GM23248 (cell line): ENCODE measurements at regions not wholly inside any gene's neighbourhood (a gene's known extent, or its start where the extent isn't known, plus 50 kb on each side); places are given as distances from the start of the nearest gene placed in this dataset.
"Not testable (repeated sequence)": the region's sequence is repeated elsewhere in the genome, so short reads cannot be mapped to it uniquely, and the experiment has no call there.

ENCODE experiments used
- DNase-seq: peaks from one replicate; pipeline ENCODE4 v3.0.0-alpha.2; 2015
- H2AFZ ChIP-seq: fragments of 200-600 bp; sonication (generic); 2 replicates; pipeline ENCODE4 v1.6.1; 2016; ENCODE audit warnings: antibody characterized with exemption
- H3F3A ChIP-seq: fragments of 200-600 bp; sonication (generic); 2 replicates; pipeline ENCODE4 v1.6.1; 2016; ENCODE audit warnings: mild to moderate bottlenecking, antibody characterized with exemption, mixed run types; ENCODE audit not compliant: insufficient read depth
- H3K27ac ChIP-seq: fragments of 200-600 bp; sonication (generic); 2 replicates; pipeline ENCODE4 v1.5.1; 2016; ENCODE audit warnings: mild to moderate bottlenecking
- H3K27me3 ChIP-seq: fragments of 200-600 bp; sonication (generic); replicated peaks from 2 replicates; pipeline ENCODE4 v1.6.1; 2016; ENCODE audit warnings: mild to moderate bottlenecking; ENCODE audit not compliant: insufficient read depth
- H3K36me3 ChIP-seq: fragments of 200-600 bp; sonication (generic); 2 replicates; pipeline ENCODE4 v1.6.1; 2016; ENCODE audit warnings: low read depth, mild to moderate bottlenecking
- H3K4me1 ChIP-seq: fragments of 200-600 bp; sonication (generic); 2 replicates; pipeline ENCODE4 v1.6.1; 2016; ENCODE audit warnings: mild to moderate bottlenecking; ENCODE audit not compliant: insufficient read depth
- H3K4me2 ChIP-seq: fragments of 200-600 bp; sonication (generic); one replicate; pipeline ENCODE4 v1.6.1; 2016; ENCODE audit warnings: mild to moderate bottlenecking; ENCODE audit not compliant: unreplicated experiment
- H3K4me3 ChIP-seq: fragments of 200-600 bp; sonication (generic); 2 replicates; pipeline ENCODE4 v1.5.1; 2016; ENCODE audit warnings: mild to moderate bottlenecking
- H3K79me2 ChIP-seq: fragments of 200-600 bp; sonication (generic); 2 replicates; pipeline ENCODE4 v1.6.1; 2016; ENCODE audit warnings: mild to moderate bottlenecking; ENCODE audit not compliant: insufficient read depth
- H3K9ac ChIP-seq: fragments of 200-600 bp; sonication (generic); 2 replicates; pipeline ENCODE4 v1.6.1; 2016; ENCODE audit warnings: mild to moderate bottlenecking
- H3K9me2 ChIP-seq: fragments of 200-600 bp; sonication (generic); 2 replicates; pipeline ENCODE4 v1.6.1; 2016; ENCODE audit warnings: mixed run types, mild to moderate bottlenecking, moderate library complexity; ENCODE audit not compliant: insufficient read depth
- H3K9me3 ChIP-seq: fragments of 200-600 bp; sonication (generic); one replicate; pipeline ENCODE4 v1.6.1; 2017; ENCODE audit warnings: low read depth
- H4K20me1 ChIP-seq: fragments of 200-600 bp; sonication (generic); 2 replicates; pipeline ENCODE4 v1.6.0; 2016; ENCODE audit not compliant: insufficient read depth
- EZH2 ChIP-seq: fragments of 200-600 bp; sonication (generic); IDR thresholded peaks from 2 replicates; pipeline ENCODE4 v1.6.1; 2018; ENCODE audit warnings: antibody characterized with exemption, mild to moderate bottlenecking; ENCODE audit not compliant: insufficient read depth, poor library complexity, severe bottlenecking
- EZH2phosphoT487 ChIP-seq: fragments of 200-600 bp; sonication (generic); IDR thresholded peaks from 2 replicates; pipeline ENCODE4 v1.6.1; 2018; ENCODE audit warnings: antibody characterized with exemption, moderate library complexity, mild to moderate bottlenecking, low read depth; ENCODE audit not compliant: insufficient read depth
- WGBS, 2 experiments: methylation state at CpG; one replicate each; pipeline ENCODE4 v1.1.6; 2015 to 2017; ENCODE audit warnings: low lambda C conversion rate in 2 of 2, low coverage in 1 of 2; ENCODE audit errors: missing lambda C conversion rate in 2 of 2; 5-methylcytosine and 5-hydroxymethylcytosine counted together
- in situ Hi-C: fragments of 300-500 bp; cut with MboI; formaldehyde crosslinking; loops from 2 replicates; pipeline ENCODE4 v1.15.0; 2020

- in situ Hi-C loops: no loop called here
- 14 to 24% methylated on average over 2 of the region's 2 CpGs for WGBS, 2 experiments
Observed at GRCh38 chr13:70222926-70223325, 114.7 kb upstream of the KLHL1 start.

GRCh38 chr13:70218618-70219017 lies 110.4 kb upstream of the KLHL1 start:
- in situ Hi-C loops: no loop called here
- no peak overlapping the region for H3K9ac ChIP-seq
- H3K27ac ChIP-seq: no peak overlapping the region
- no peak overlapping the region for H3K4me2 ChIP-seq
- no peaks in the 10 kb centered on the region for H3K36me3 ChIP-seq
- H3K4me1 ChIP-seq: no peaks in the 10 kb centered on the region
- no peaks in the 10 kb centered on the region for H3F3A ChIP-seq
- H3K79me2 ChIP-seq: no peaks in the 10 kb centered on the region
- H3K9me3 ChIP-seq: no peaks in the 10 kb centered on the region
- H2AFZ ChIP-seq: no peak overlapping the region
- H3K9me2 ChIP-seq: no peaks in the 10 kb centered on the region
- no peaks in the 10 kb centered on the region for H3K27me3 ChIP-seq
- WGBS, 2 experiments: 30 to 37% methylated on average over 3 of the region's 3 CpGs
- TF ChIP-seq EZH2phosphoT487: no peak
- no peak for TF ChIP-seq EZH2
- no peak for DNase-seq
- H4K20me1 ChIP-seq: no peaks in the 10 kb centered on the region
- no peak overlapping the region for H3K4me3 ChIP-seq

More at GRCh38 chr13:70222926-70223325, 114.7 kb upstream of the KLHL1 start:
- H3K9me3 ChIP-seq: no peaks in the 10 kb centered on the region
- TF ChIP-seq EZH2 (no peak), EZH2phosphoT487 (no peak)
- no peak overlapping the region for H3K4me3 ChIP-seq
- H3K9me2 ChIP-seq: no peaks in the 10 kb centered on the region
- no peaks in the 10 kb centered on the region for H3K79me2 ChIP-seq
- H2AFZ ChIP-seq: no peak overlapping the region
- no peaks in the 10 kb centered on the region for H3K4me1 ChIP-seq
- H3K9ac ChIP-seq: no peak overlapping the region
- no peaks in the 10 kb centered on the region for H3K36me3 ChIP-seq
- no peaks in the 10 kb centered on the region for H3K27me3 ChIP-seq
- no peaks in the 10 kb centered on the region for H4K20me1 ChIP-seq
- no peak for DNase-seq
- no peak overlapping the region for H3K4me2 ChIP-seq
- H3K27ac ChIP-seq: no peak overlapping the region
- H3F3A ChIP-seq: no peaks in the 10 kb centered on the region

- H3K4me2 ChIP-seq, H3K27me3 ChIP-seq, in situ Hi-C loops, H2AFZ ChIP-seq, H3K4me3 ChIP-seq, H3K4me1 ChIP-seq, H3K9me2 ChIP-seq, H4K20me1 ChIP-seq, H3K27ac ChIP-seq, H3K9me3 ChIP-seq, H3F3A ChIP-seq, H3K9ac ChIP-seq, H3K36me3 ChIP-seq, H3K79me2 ChIP-seq, DNase-seq: not testable (repeated sequence)
- 37 to 38% methylated on average over 11 of the region's 11 CpGs for WGBS, 2 experiments
Observed at GRCh38 chr13:70208968-70209367, 100.7 kb upstream of the KLHL1 start.

GRCh38 chr13:70206671-70207070 lies 98.4 kb upstream of the KLHL1 start:
- no peak overlapping the region for H3K27ac ChIP-seq
- in situ Hi-C loops: no loop called here

GRCh38 chr13:70203661-70204229 lies 95.5 kb upstream of the KLHL1 start:
- Histone ChIP-seq H4K20me1 (no peaks in the 10 kb centered on the region), H3K36me3 (no peaks in the 10 kb centered on the region), H3K79me2 (no peaks in the 10 kb centered on the region), H3K27ac (no peak overlapping the region), H3K27me3 (no peaks in the 10 kb centered on the region), H3K9me3 (no peaks in the 10 kb centered on the region), H3K9ac (no peak overlapping the region), H2AFZ (no peak overlapping the region), H3K4me2 (no peak overlapping the region), H3F3A (no peaks in the 10 kb centered on the region), H3K4me1 (no peaks in the 10 kb centered on the region), H3K9me2 (no peaks in the 10 kb centered on the region), H3K4me3 (no peak overlapping the region)
- WGBS, 2 experiments: 33 to 42% methylated on average over 5 of the region's 5 CpGs
- no peak for TF ChIP-seq EZH2phosphoT487
- TF ChIP-seq EZH2: no peak
- no peak for DNase-seq
- in situ Hi-C loops: no loop called here

More at GRCh38 chr13:70206671-70207070, 98.4 kb upstream of the KLHL1 start:
- Histone ChIP-seq H3K36me3 (no peaks in the 10 kb centered on the region), H3K4me2 (no peak overlapping the region), H3K9ac (no peak overlapping the region), H3K79me2 (no peaks in the 10 kb centered on the region), H4K20me1 (no peaks in the 10 kb centered on the region), H2AFZ (no peak overlapping the region), H3K9me2 (no peaks in the 10 kb centered on the region), H3F3A (no peaks in the 10 kb centered on the region), H3K27me3 (no peaks in the 10 kb centered on the region), H3K4me3 (no peak overlapping the region), H3K9me3 (no peaks in the 10 kb centered on the region), H3K4me1 (no peaks in the 10 kb centered on the region)
- TF ChIP-seq EZH2phosphoT487: no peak
- no peak for TF ChIP-seq EZH2
- no peak for DNase-seq
